ENCODE measurements at regions not wholly inside any gene's neighbourhood (a gene's known extent, or its start where the extent isn't known, plus 50 kb on each side); places are given as distances from the start of the nearest gene placed in this dataset.

GRCh38 chr11:109343242-109343641, 78.7 kb upstream of the C11orf87 start:
- Histone ChIP-seq H3K4me3 (no peak overlapping the region), H3K4me1 (no peaks in the 10 kb centered on the region), H3K27me3 (no peaks in the 10 kb centered on the region), H3K27ac (no peak overlapping the region), H3K9me3 (no peaks in the 10 kb centered on the region), H3K36me3 (no peaks in the 10 kb centered on the region)
- ATAC-seq: no peak
- TF ChIP-seq CTCF (IDR thresholded peaks at IDR 0.05): no peak
- no peak for TF ChIP-seq POLR2AphosphoS5 (IDR thresholded peaks at IDR 0.05)
- no peak for TF ChIP-seq POLR2A (IDR thresholded peaks at IDR 0.05)
- TF ChIP-seq EP300 (IDR thresholded peaks at IDR 0.05): no peak
- WGBS, 2 donors (ENCODE audit: low coverage in 1 of 2): 39 to 51% methylated on average over 2 to 3 of the region's 3 CpGs

- WGBS, 2 donors (ENCODE audit: low coverage in 1 of 2): 16 to 50% methylated on average over 1 to 2 of the region's 2 CpGs
- no peak for TF ChIP-seq CTCF (IDR thresholded peaks at IDR 0.05)
- TF ChIP-seq POLR2A (IDR thresholded peaks at IDR 0.05): no peak
- TF ChIP-seq POLR2AphosphoS5 (IDR thresholded peaks at IDR 0.05): no peak
- no peak for TF ChIP-seq EP300 (IDR thresholded peaks at IDR 0.05)
- H3K27ac ChIP-seq: no peak overlapping the region
- H3K27me3 ChIP-seq: no peaks in the 10 kb centered on the region
- H3K4me3 ChIP-seq: no peak overlapping the region
- no peaks in the 10 kb centered on the region for H3K4me1 ChIP-seq
- H3K36me3 ChIP-seq: no peaks in the 10 kb centered on the region
- no peak for ATAC-seq
- H3K9me3 ChIP-seq: no peaks in the 10 kb centered on the region
Measured at GRCh38 chr11:109347304-109347703, 74.7 kb upstream of the C11orf87 start.

GRCh38 chr11:109349276-109350080, 72.5 kb upstream of the C11orf87 start:
- no peaks in the 10 kb centered on the region for H3K4me1 ChIP-seq
- no peak overlapping the region for H3K27ac ChIP-seq
- no peak overlapping the region for H3K4me3 ChIP-seq
- H3K9me3 ChIP-seq: no peaks in the 10 kb centered on the region
- no peaks in the 10 kb centered on the region for H3K27me3 ChIP-seq
- WGBS, 2 donors (ENCODE audit: low coverage in 1 of 2): 37 to 60% methylated on average over 5 of the region's 5 CpGs
- no peaks in the 10 kb centered on the region for H3K36me3 ChIP-seq
- ATAC-seq: no peak
- no peak for TF ChIP-seq EP300 (IDR thresholded peaks at IDR 0.05)
- TF ChIP-seq CTCF (IDR thresholded peaks at IDR 0.05): no peak
- TF ChIP-seq POLR2AphosphoS5 (IDR thresholded peaks at IDR 0.05): no peak
- TF ChIP-seq POLR2A (IDR thresholded peaks at IDR 0.05): no peak

GRCh38 chr11:109350091-109350490, 71.9 kb upstream of the C11orf87 start:
- no peak overlapping the region for H3K27ac ChIP-seq
- H3K36me3 ChIP-seq: no peaks in the 10 kb centered on the region
- H3K27me3 ChIP-seq: no peaks in the 10 kb centered on the region
- TF ChIP-seq CTCF (IDR thresholded peaks at IDR 0.05): no peak
- ATAC-seq: no peak
- H3K4me1 ChIP-seq: no peaks in the 10 kb centered on the region
- H3K9me3 ChIP-seq: no peaks in the 10 kb centered on the region
- H3K4me3 ChIP-seq: no peak overlapping the region
- WGBS, 2 donors (ENCODE audit: low coverage in 1 of 2): 67 to 77% methylated on average over 3 of the region's 3 CpGs

- Histone ChIP-seq H3K4me3 (no peak overlapping the region), H3K27ac (no peak overlapping the region), H3K9me3 (no peaks in the 10 kb centered on the region), H3K27me3 (no peaks in the 10 kb centered on the region), H3K4me1 (no peaks in the 10 kb centered on the region), H3K36me3 (no peaks in the 10 kb centered on the region)
- no peak for ATAC-seq
- WGBS, 2 donors (ENCODE audit: low coverage in 1 of 2): 28 to 56% methylated on average over 3 of the region's 3 CpGs
- no peak for TF ChIP-seq POLR2A (IDR thresholded peaks at IDR 0.05)
- TF ChIP-seq POLR2AphosphoS5 (IDR thresholded peaks at IDR 0.05): no peak
- no peak for TF ChIP-seq CTCF (IDR thresholded peaks at IDR 0.05)
- TF ChIP-seq EP300 (IDR thresholded peaks at IDR 0.05): no peak
Measured at GRCh38 chr11:109362059-109362458, 59.9 kb upstream of the C11orf87 start.

Measured in gastroesophageal sphincter (tissue), 4 donors.